HEK293 (cell line): ENCODE measurements at regions not wholly inside any gene's neighbourhood (a gene's known extent, or its start where the extent isn't known, plus 50 kb on each side); places are given as distances from the start of the nearest gene placed in this dataset.
"Not testable (repeated sequence)": the region's sequence is repeated elsewhere in the genome, so short reads cannot be mapped to it uniquely, and the experiment has no call there.

Experiments used
- CTCF ChIA-PET: fragments of 350-600 bp; formaldehyde crosslinking; extraction: SDS; loops from one replicate; lab custom pipeline; 2021; ENCODE audit warnings: antibody characterized with exemption; lab: Yijun Ruan, JAX
- POLR2A ChIA-PET: fragments of 300-600 bp; formaldehyde crosslinking; extraction: SDS; loops from one replicate; lab custom pipeline; 2020; ENCODE audit warnings: antibody characterized with exemption, inconsistent platforms; lab: Yijun Ruan, JAX
- H3K27ac ChIP-seq: fragments of 200-500 bp; sonication (Bioruptor generic); 2 replicates; pipeline ENCODE4 v1.5.1; 2014; ENCODE audit warnings: low read depth, low read length, control low read depth, inconsistent platforms; ENCODE audit errors: extremely low read depth
- H3K36me3 ChIP-seq, 2 experiments: fragments of 200-500 bp in 1 of 2; sonication (Bioruptor generic) in 1 of 2; 1 replicate in 1 of 2; 2 replicates in 1 of 2; pipeline ENCODE4 v1.5.1; 2014 to 2017; ENCODE audit warnings: inconsistent platforms in 2 of 2, low read length in 2 of 2; ENCODE audit not compliant: control insufficient read depth in 2 of 2, insufficient read depth in 1 of 2
- H3K4me1 ChIP-seq: fragments of 200-500 bp; sonication (Bioruptor generic); 2 replicates; pipeline ENCODE4 v1.5.1; 2014; ENCODE audit warnings: mild to moderate bottlenecking, low read length, inconsistent platforms; ENCODE audit not compliant: control insufficient read depth, insufficient read depth
- H3K4me3 ChIP-seq: 2 replicates; pipeline ENCODE4 v1.5.1; 2011; ENCODE audit warnings: low read depth, mild to moderate bottlenecking, control low read depth, low read length, moderate library complexity
- H3K9me3 ChIP-seq: fragments of 200-500 bp; sonication (Bioruptor generic); 2 replicates; pipeline ENCODE4 v1.5.1; 2014; ENCODE audit warnings: low read depth, low read length, inconsistent platforms; ENCODE audit not compliant: control insufficient read depth, insufficient read depth
- BCL11B ChIP-seq: fragments of 450-650 bp; formaldehyde crosslinking; IDR thresholded peaks from 2 replicates; pipeline ENCODE4 v1.5.1; 2016; ENCODE audit warnings: low read depth, missing biosample characterization, missing genetic modification characterization
- EGR2 ChIP-seq: fragments of 450-650 bp; formaldehyde crosslinking; IDR thresholded peaks from 2 replicates; pipeline ENCODE4 v1.5.1; 2016; ENCODE audit warnings: low read depth, missing biosample characterization, missing genetic modification characterization
- FEZF1 ChIP-seq: fragments of 450-650 bp; formaldehyde crosslinking; IDR thresholded peaks from 2 replicates; pipeline ENCODE4 v1.5.1; 2016; ENCODE audit warnings: missing biosample characterization, missing genetic modification characterization
- PATZ1 ChIP-seq: fragments of 450-650 bp; formaldehyde crosslinking; IDR thresholded peaks from 2 replicates; pipeline ENCODE4 v1.5.1; 2016; ENCODE audit warnings: missing biosample characterization, missing genetic modification characterization
- PBX3 ChIP-seq: sonication (generic); formaldehyde crosslinking; IDR thresholded peaks from 2 replicates; pipeline ENCODE4 v1.8.1; 2022; ENCODE audit warnings: mild to moderate bottlenecking, moderate library complexity, missing genetic modification reagents
- PRDM1 ChIP-seq: fragments of 450-650 bp; formaldehyde crosslinking; IDR thresholded peaks from 2 replicates; pipeline ENCODE4; 2016; ENCODE audit warnings: missing biosample characterization, missing genetic modification characterization
- TCF7L2 ChIP-seq: IDR thresholded peaks from 2 replicates; pipeline ENCODE4 v1.6.1; 2011; ENCODE audit warnings: low read depth, mild to moderate bottlenecking, inconsistent platforms, low read length, moderate library complexity, borderline replicate concordance
- ZFHX2 ChIP-seq: fragments of 450-650 bp; formaldehyde crosslinking; conservative IDR thresholded peaks from 2 replicates; pipeline ENCODE4 v1.5.1; 2016; ENCODE audit warnings: missing biosample characterization, missing genetic modification characterization
- ZNF146 ChIP-seq: fragments of 450-650 bp; formaldehyde crosslinking; IDR thresholded peaks from 2 replicates; pipeline ENCODE4 v1.5.1; 2016; ENCODE audit warnings: missing biosample characterization, missing genetic modification characterization
- ZNF184 ChIP-seq: fragments of 450-650 bp; IDR thresholded peaks from 2 replicates; pipeline ENCODE4 v1.5.1; 2018; ENCODE audit warnings: missing biosample characterization, mild to moderate bottlenecking, missing genetic modification characterization
- ZNF2 ChIP-seq: fragments of 450-650 bp; formaldehyde crosslinking; IDR thresholded peaks from 2 replicates; pipeline ENCODE4 v1.5.1; 2016; ENCODE audit warnings: missing biosample characterization, missing genetic modification characterization
- ZNF211 ChIP-seq: fragments of 450-650 bp; formaldehyde crosslinking; IDR thresholded peaks from 2 replicates; pipeline ENCODE4 v1.5.1; 2016; ENCODE audit warnings: low read depth, missing biosample characterization, missing genetic modification characterization
- ZNF248 ChIP-seq: fragments of 450-650 bp; formaldehyde crosslinking; IDR thresholded peaks from 2 replicates; pipeline ENCODE4 v1.5.1; 2017; ENCODE audit warnings: missing biosample characterization, missing genetic modification characterization
- ZNF354C ChIP-seq: fragments of 450-650 bp; formaldehyde crosslinking; IDR thresholded peaks from 2 replicates; pipeline ENCODE4 v1.5.1; 2016; ENCODE audit warnings: missing biosample characterization, missing genetic modification characterization, low read depth, borderline replicate concordance
- ZNF513 ChIP-seq: fragments of 450-650 bp; IDR thresholded peaks from 2 replicates; pipeline ENCODE4 v1.5.1; 2018; ENCODE audit warnings: missing biosample characterization, missing genetic modification characterization
- ZNF521 ChIP-seq: fragments of 450-650 bp; formaldehyde crosslinking; IDR thresholded peaks from 2 replicates; pipeline ENCODE4 v1.5.1; 2017; ENCODE audit warnings: missing biosample characterization, mild to moderate bottlenecking, missing genetic modification characterization
- ZNF544 ChIP-seq: fragments of 450-650 bp; formaldehyde crosslinking; IDR thresholded peaks from 2 replicates; pipeline ENCODE4 v1.5.0; 2017; ENCODE audit warnings: missing biosample characterization, missing genetic modification characterization
- ZNF561 ChIP-seq: fragments of 450-650 bp; IDR thresholded peaks from 2 replicates; pipeline ENCODE4 v1.5.1; 2018; ENCODE audit warnings: missing biosample characterization, missing genetic modification characterization, borderline replicate concordance
- ZNF658 ChIP-seq: fragments of 450-650 bp; formaldehyde crosslinking; IDR thresholded peaks from 2 replicates; pipeline ENCODE4; 2016; ENCODE audit warnings: missing biosample characterization, missing genetic modification characterization
- ZNF791 ChIP-seq: fragments of 450-650 bp; formaldehyde crosslinking; IDR thresholded peaks from 2 replicates; pipeline ENCODE4 v1.5.1; 2016; ENCODE audit warnings: missing biosample characterization, missing genetic modification characterization
- ZXDB ChIP-seq: fragments of 450-650 bp; formaldehyde crosslinking; IDR thresholded peaks from 2 replicates; pipeline ENCODE4 v1.5.1; 2016; ENCODE audit warnings: missing biosample characterization, missing genetic modification characterization

DNA sequence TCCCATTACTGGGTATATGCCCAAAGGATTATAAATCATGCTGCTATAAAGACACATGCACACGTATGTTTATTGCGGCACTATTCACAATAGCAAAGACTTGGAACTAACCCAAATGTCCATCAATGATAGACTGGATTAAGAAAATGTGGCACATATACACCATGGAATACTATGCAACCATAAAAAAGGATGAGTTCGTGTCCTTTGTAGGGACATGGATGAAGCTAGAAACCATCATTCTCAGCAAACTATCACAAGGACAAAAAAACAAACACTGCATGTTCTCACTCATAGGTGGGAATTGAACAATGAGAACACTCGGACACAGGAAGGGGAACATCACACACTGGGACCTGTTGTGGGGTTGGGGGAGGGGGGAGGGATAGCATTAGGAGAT lies 188.3 kb downstream of the SPTSSA start:
- H3K9me3 ChIP-seq, H3K4me3 ChIP-seq, H3K4me1 ChIP-seq, POLR2A ChIA-PET, H3K27ac ChIP-seq, H3K36me3 ChIP-seq: not testable (repeated sequence)
- TF ChIP-seq ZNF146 (tag by site-specific recombination) = peak; percentile 95
- CTCF ChIA-PET = interaction anchor here (1.1 kb wide), 1 partner anchor 49 kb away, joined by 3 read pairs; no protein-coding TSS in a partner anchor

DNA sequence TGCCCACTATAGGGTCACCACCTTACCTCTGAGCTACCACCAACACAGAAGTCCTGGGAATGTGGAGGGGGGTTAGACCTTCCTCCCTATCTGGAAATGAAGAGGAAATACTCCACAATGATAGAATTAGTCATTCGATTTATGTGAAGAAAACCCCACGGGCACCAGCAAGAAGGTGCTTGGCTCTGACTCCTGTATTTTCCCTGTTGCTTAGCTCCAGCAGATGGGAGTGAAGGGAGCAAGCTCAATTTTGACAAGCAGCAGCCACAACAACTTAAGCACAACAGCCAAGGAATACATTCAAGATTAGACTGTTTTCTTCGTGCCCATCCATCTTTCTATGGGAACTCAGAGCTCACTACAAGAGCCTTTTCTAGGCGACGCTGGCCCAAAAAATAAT lies 191.7 kb downstream of the SPTSSA start:
- ChIA-PET CTCF (interaction anchor here (0.5 kb wide), 1 partner anchor 31 kb away, joined by 4 read pairs; no protein-coding TSS in a partner anchor), POLR2A (no interaction called here)

DNA sequence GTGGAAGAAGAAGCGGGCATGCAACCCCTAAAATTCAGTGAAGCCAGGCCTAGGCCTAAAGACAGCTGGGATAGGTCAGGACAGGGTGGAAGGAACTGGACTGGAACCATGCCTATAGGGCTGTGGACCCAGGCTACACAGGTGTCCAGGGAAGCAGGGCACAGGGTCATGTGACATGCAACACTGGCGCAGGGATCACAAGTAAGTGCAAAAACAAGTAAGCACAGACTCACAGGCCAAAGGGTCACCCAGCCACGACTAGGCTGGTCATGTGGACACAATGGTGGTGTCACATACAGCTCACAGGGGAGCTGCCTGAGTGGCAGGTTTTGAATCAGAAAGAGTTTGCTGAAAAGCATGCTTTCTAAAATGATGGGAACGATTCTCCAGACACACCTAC lies 195.7 kb downstream of the SPTSSA start:
- H3K4me1 ChIP-seq = no peaks in the 10 kb centered on the region
- CTCF ChIA-PET = no interaction called here
- H3K9me3 ChIP-seq = no peaks in the 10 kb centered on the region
- POLR2A ChIA-PET = no interaction called here
- H3K36me3 ChIP-seq = no peaks in the 10 kb centered on the region
- TF ChIP-seq FEZF1 (tag by site-specific recombination) (no peak), ZNF354C (tag by site-specific recombination) (no peak), TCF7L2 (no peak), ZNF658 (no peak), ZNF2 (tag by site-specific recombination) (no peak), ZNF248 (tag by site-specific recombination) (no peak), ZNF513 (tag by site-specific recombination) (no peak), PRDM1 (tag by site-specific recombination) (no peak), ZNF184 (no peak), ZXDB (tag by site-specific recombination) (no peak), ZNF521 (tag by site-specific recombination) (no peak), ZNF211 (tag by site-specific recombination) (no peak), EGR2 (tag by site-specific recombination) (no peak)
- no peak overlapping the region for H3K27ac ChIP-seq
- no peak overlapping the region for H3K4me3 ChIP-seq

More for the DNA sequence above, 191.7 kb downstream of the SPTSSA start:
- TF ChIP-seq ZNF561 (tag by site-specific recombination) (no peak), ZNF544 (tag by site-specific recombination) (no peak), PBX3 (no peak), BCL11B (tag by site-specific recombination) (no peak), ZFHX2 (no peak), ZNF791 (no peak), PATZ1 (tag by site-specific recombination) (no peak)
- Histone ChIP-seq H3K9me3 (no peaks in the 10 kb centered on the region), H3K4me3 (no peak overlapping the region), H3K27ac (no peak overlapping the region), H3K36me3 (no peaks in the 10 kb centered on the region), H3K4me1 (no peaks in the 10 kb centered on the region)
